ENCODE measurements at regions not wholly inside any gene's neighbourhood (a gene's known extent, or its start where the extent isn't known, plus 50 kb on each side); places are given as distances from the start of the nearest gene placed in this dataset.

- no peak overlapping the region for H3K4me2 ChIP-seq (ENCODE audit: low read length)
- peaks cover 32% of the 10 kb centered on the region for H3K4me1 ChIP-seq (ENCODE audit: control insufficient read depth, low read length)
- no peak overlapping the region for H3K27ac ChIP-seq (ENCODE audit: low read depth, low read length)
- H3K79me2 ChIP-seq (ENCODE audit: control insufficient read depth, low read length), result no peaks in the 10 kb centered on the region
- H3K4me3 ChIP-seq (ENCODE audit: low read length), result no peak overlapping the region
- peaks cover 29% of the 10 kb centered on the region for H3K27me3 ChIP-seq (ENCODE audit: control insufficient read depth, low read length)
- no peaks in the 10 kb centered on the region for H3K36me3 ChIP-seq (ENCODE audit: control insufficient read depth, low read length)
- peaks cover 3% of the 10 kb centered on the region; the same call in 1 of the 2 replicates for H4K20me1 ChIP-seq (ENCODE audit: control insufficient read depth, insufficient read depth, low read depth, low read length)
- TF ChIP-seq EZH2phosphoT487 (IDR thresholded peaks at IDR 0.05; ENCODE audit: borderline replicate concordance, low read length) (no peak), CTCF (IDR thresholded peaks at IDR 0.05; ENCODE audit: low read depth, low read length, poor library complexity, severe bottlenecking) (no peak)
- H3F3A ChIP-seq (ENCODE audit: control insufficient read depth, insufficient read depth), result no peaks in the 10 kb centered on the region
- no peaks in the 10 kb centered on the region for H3K9me3 ChIP-seq (ENCODE audit: control insufficient read depth, insufficient read depth, low read length)
- H3K9me2 ChIP-seq (replicated peaks; ENCODE audit: control insufficient read depth, low read length), result no peaks in the 10 kb centered on the region
Measured at GRCh38 chr5:15002173-15002572, 130.6 kb upstream of the ANKH start.

DNA sequence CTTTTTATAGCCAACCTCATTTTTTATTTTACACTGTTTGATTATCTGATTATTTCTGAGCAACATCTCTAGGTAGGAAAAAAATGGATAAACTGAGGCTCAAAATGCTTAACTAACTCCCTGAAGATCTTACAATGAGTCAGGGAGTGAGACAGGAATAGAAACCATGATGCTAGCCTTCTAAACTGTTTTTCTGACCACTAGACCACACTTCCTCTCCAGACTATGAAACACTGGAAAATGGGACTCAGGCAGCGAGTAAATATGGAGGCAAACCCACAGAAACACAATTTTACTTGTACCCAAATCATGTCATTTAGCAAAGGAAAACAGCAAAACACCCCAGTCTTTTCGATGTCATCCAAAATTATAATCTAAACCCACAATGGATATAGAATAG, 129.9 kb upstream of the ANKH start:
- H3K9me2 ChIP-seq (replicated peaks; ENCODE audit: control insufficient read depth, low read length), result no peaks in the 10 kb centered on the region
- peak overlapping the region; percentile 41 for H3K4me2 ChIP-seq (ENCODE audit: low read length)
- peak overlapping the region; percentile 30 for H3K4me3 ChIP-seq (ENCODE audit: low read length)
- no peaks in the 10 kb centered on the region for H3K79me2 ChIP-seq (ENCODE audit: control insufficient read depth, low read length)
- H3K9me3 ChIP-seq (ENCODE audit: control insufficient read depth, insufficient read depth, low read length), result no peaks in the 10 kb centered on the region
- H4K20me1 ChIP-seq (ENCODE audit: control insufficient read depth, insufficient read depth, low read depth, low read length), result peaks cover 3% of the 10 kb centered on the region; the same call in 1 of the 2 replicates
- H3K27me3 ChIP-seq (ENCODE audit: control insufficient read depth, low read length), result peaks cover 24% of the 10 kb centered on the region
- H3K4me1 ChIP-seq (ENCODE audit: control insufficient read depth, low read length), result peaks cover 38% of the 10 kb centered on the region
- no peaks in the 10 kb centered on the region for H3F3A ChIP-seq (ENCODE audit: control insufficient read depth, insufficient read depth)
- TF ChIP-seq CTCF (IDR thresholded peaks at IDR 0.05; ENCODE audit: low read depth, low read length, poor library complexity, severe bottlenecking) (no peak), EZH2phosphoT487 (IDR thresholded peaks at IDR 0.05; ENCODE audit: borderline replicate concordance, low read length) (no peak)
- H3K27ac ChIP-seq (ENCODE audit: low read depth, low read length), result no peak overlapping the region
- no peaks in the 10 kb centered on the region for H3K36me3 ChIP-seq (ENCODE audit: control insufficient read depth, low read length)

DNA sequence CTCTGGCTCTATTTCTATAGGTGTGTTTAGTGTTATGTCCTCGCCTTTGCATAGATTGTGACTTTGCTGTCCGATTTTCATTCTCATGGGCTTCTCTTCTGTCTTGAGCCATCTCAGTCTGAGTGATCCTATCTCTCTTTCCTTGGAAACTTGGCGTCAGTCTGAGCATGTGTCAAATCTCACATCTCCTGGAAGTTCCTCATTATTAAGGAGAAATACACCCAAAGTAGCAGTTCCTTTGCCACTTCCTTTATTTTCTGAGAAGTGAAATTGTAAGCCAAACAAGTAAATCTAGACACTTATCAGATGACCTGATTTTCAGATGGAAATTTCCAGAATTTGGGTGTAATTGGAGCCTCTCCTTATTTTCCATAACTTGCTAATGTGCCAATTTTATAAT, 126.9 kb upstream of the ANKH start:
- Histone ChIP-seq H3K4me1 (ENCODE audit: control insufficient read depth, low read length) (peaks cover 38% of the 10 kb centered on the region), H3K27ac (ENCODE audit: low read depth, low read length) (no peak overlapping the region), H3K27me3 (ENCODE audit: control insufficient read depth, low read length) (peaks cover 13% of the 10 kb centered on the region), H3K4me3 (ENCODE audit: low read length) (no peak overlapping the region), H3K9me3 (ENCODE audit: control insufficient read depth, insufficient read depth, low read length) (no peaks in the 10 kb centered on the region), H3K36me3 (ENCODE audit: control insufficient read depth, low read length) (no peaks in the 10 kb centered on the region), H3K4me2 (ENCODE audit: low read length) (peak overlapping the region; percentile 15; the same call in 1 of the 2 replicates), H3K9me2 (replicated peaks; ENCODE audit: control insufficient read depth, low read length) (no peaks in the 10 kb centered on the region), H3K79me2 (ENCODE audit: control insufficient read depth, low read length) (no peaks in the 10 kb centered on the region), H4K20me1 (ENCODE audit: control insufficient read depth, insufficient read depth, low read depth, low read length) (no peaks in the 10 kb centered on the region), H3F3A (ENCODE audit: control insufficient read depth, insufficient read depth) (no peaks in the 10 kb centered on the region)
- no peak for TF ChIP-seq CTCF (IDR thresholded peaks at IDR 0.05; ENCODE audit: low read depth, low read length, poor library complexity, severe bottlenecking)

GRCh38 chr5:14996997-14997396, 125.4 kb upstream of the ANKH start:
- Histone ChIP-seq H3K79me2 (ENCODE audit: control insufficient read depth, low read length) (no peaks in the 10 kb centered on the region), H3K4me1 (ENCODE audit: control insufficient read depth, low read length) (peaks cover 49% of the 10 kb centered on the region), H3K27ac (ENCODE audit: low read depth, low read length) (no peak overlapping the region), H3K27me3 (ENCODE audit: control insufficient read depth, low read length) (peaks cover 9% of the 10 kb centered on the region; the same call in 1 of the 2 replicates), H3K9me2 (replicated peaks; ENCODE audit: control insufficient read depth, low read length) (no peaks in the 10 kb centered on the region), H3K4me3 (ENCODE audit: low read length) (no peak overlapping the region), H3F3A (ENCODE audit: control insufficient read depth, insufficient read depth) (no peaks in the 10 kb centered on the region), H3K36me3 (ENCODE audit: control insufficient read depth, low read length) (no peaks in the 10 kb centered on the region), H3K4me2 (ENCODE audit: low read length) (no peak overlapping the region; the same call in 1 of the 2 replicates), H3K9me3 (ENCODE audit: control insufficient read depth, insufficient read depth, low read length) (no peaks in the 10 kb centered on the region), H4K20me1 (ENCODE audit: control insufficient read depth, insufficient read depth, low read depth, low read length) (no peaks in the 10 kb centered on the region)
- no peak for TF ChIP-seq CTCF (IDR thresholded peaks at IDR 0.05; ENCODE audit: low read depth, low read length, poor library complexity, severe bottlenecking)
- TF ChIP-seq EZH2phosphoT487 (IDR thresholded peaks at IDR 0.05; ENCODE audit: borderline replicate concordance, low read length), result no peak

All from DOHH2 (cell line).